BLaER1 treated with 17β-estradiol and CSF1 and Interleukin-3, amounts not matched to agents 10 nM and 100 nM (cell line): ENCODE measurements at regions not wholly inside any gene's neighbourhood (a gene's known extent, or its start where the extent isn't known, plus 50 kb on each side); places are given as distances from the start of the nearest gene placed in this dataset.

ENCODE experiments used
- H3K27ac ChIP-seq, 11 experiments: shearing (Covaris generic); formaldehyde crosslinking; 2 replicates each; pipeline ENCODE4 v1.8.1; 2022
- H3K27me3 ChIP-seq, 11 experiments: shearing (Covaris generic); formaldehyde crosslinking; 2 replicates each; pipeline ENCODE4 v1.8.1; 2022
- H3K36me3 ChIP-seq, 11 experiments: shearing (Covaris generic); formaldehyde crosslinking; 2 replicates each; pipeline ENCODE4 v1.8.1; 2022
- H3K4me1 ChIP-seq, 10 experiments: shearing (Covaris generic); formaldehyde crosslinking; 2 replicates each; pipeline ENCODE4 v1.8.1; 2022
- H3K4me2 ChIP-seq, 11 experiments: shearing (Covaris generic); formaldehyde crosslinking; 2 replicates each; pipeline ENCODE4 v1.8.1; 2022
- H3K4me3 ChIP-seq, 10 experiments: shearing (Covaris generic); formaldehyde crosslinking; 2 replicates each; pipeline ENCODE4 v1.8.1; 2022
- H3K9ac ChIP-seq, 11 experiments: shearing (Covaris generic); formaldehyde crosslinking; 2 replicates each; pipeline ENCODE4 v1.8.1; 2022
- H3K9me3 ChIP-seq, 11 experiments: shearing (Covaris generic); formaldehyde crosslinking; replicated peaks in 1 of 11; 2 replicates each; pipeline ENCODE4 v1.8.1; 2022
- H4K20me1 ChIP-seq, 11 experiments: shearing (Covaris generic); formaldehyde crosslinking; 2 replicates each; pipeline ENCODE4 v1.8.1; 2022
- Cebpa-rat ChIP-seq, 11 experiments: shearing (Covaris generic); IDR thresholded peaks; 2 replicates each; pipeline ENCODE4 v1.8.1; 2022

GRCh38 chr9:118558891-118559290, 810.3 kb downstream of the BRINP1 start:
- H3K9me3 ChIP-seq: no peaks in the 10 kb centered on the region
- no peaks in the 10 kb centered on the region for H4K20me1 ChIP-seq
- H3K4me3 ChIP-seq: no peak overlapping the region
- no peaks in the 10 kb centered on the region for H3K36me3 ChIP-seq
- no peak for TF ChIP-seq Cebpa-rat (IDR thresholded peaks at IDR 0.05)
- no peak overlapping the region for H3K9ac ChIP-seq
- no peaks in the 10 kb centered on the region for H3K4me1 ChIP-seq
- no peak overlapping the region for H3K27ac ChIP-seq
- no peak overlapping the region for H3K4me2 ChIP-seq
- no peaks in the 10 kb centered on the region for H3K27me3 ChIP-seq

DNA sequence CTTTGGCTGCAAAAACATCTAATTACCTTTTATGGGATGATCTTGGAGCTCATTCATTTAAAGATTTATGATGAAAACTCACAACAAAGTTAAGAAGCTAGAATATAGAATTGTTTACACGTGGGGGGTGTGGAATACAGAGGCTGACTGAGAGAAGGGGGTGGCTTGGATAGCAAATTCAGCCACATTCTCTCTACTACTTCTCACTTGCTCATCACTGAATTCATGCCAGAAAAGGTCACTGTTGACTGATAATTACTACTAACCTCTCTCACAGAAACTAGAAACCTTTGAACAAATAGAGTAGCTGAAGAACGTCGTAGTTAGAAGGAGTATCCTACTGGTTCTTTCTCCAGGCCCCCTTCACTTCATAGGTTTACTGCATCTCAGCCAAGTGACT, 808.2 kb downstream of the BRINP1 start:
- Histone ChIP-seq H3K36me3 (no peaks in the 10 kb centered on the region), H3K9ac (no peak overlapping the region), H3K27me3 (no peaks in the 10 kb centered on the region), H3K4me1 (no peaks in the 10 kb centered on the region), H3K9me3 (no peaks in the 10 kb centered on the region), H3K4me2 (no peak overlapping the region), H3K4me3 (no peak overlapping the region), H4K20me1 (no peaks in the 10 kb centered on the region), H3K27ac (no peak overlapping the region)
- TF ChIP-seq Cebpa-rat (IDR thresholded peaks at IDR 0.05): no peak

DNA sequence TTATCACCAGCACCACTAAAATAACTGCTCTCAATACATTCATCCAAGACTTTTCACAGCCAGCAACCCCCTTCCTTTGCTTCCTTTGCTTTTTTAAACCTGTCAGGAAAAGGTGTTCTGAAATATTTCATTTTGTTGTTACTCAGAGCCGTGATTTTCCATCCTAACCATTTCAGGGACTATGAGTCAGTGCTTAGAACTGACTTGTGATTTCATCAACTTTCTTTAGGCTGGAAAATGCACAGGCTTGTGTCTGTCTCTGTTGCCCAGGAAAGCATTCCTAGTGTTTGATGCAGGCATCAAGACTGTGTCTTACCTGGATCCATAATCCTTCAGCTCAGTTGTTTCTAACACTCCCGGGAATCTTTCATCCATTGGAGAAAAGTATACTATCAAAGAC, 805.6 kb downstream of the BRINP1 start:
- no peaks in the 10 kb centered on the region for H3K36me3 ChIP-seq
- no peak overlapping the region for H3K4me3 ChIP-seq
- no peaks in the 10 kb centered on the region for H3K9me3 ChIP-seq
- H3K9ac ChIP-seq: no peak overlapping the region
- H3K27me3 ChIP-seq: no peaks in the 10 kb centered on the region
- no peak overlapping the region for H3K4me2 ChIP-seq
- no peaks in the 10 kb centered on the region for H4K20me1 ChIP-seq
- H3K27ac ChIP-seq: no peak overlapping the region
- no peaks in the 10 kb centered on the region for H3K4me1 ChIP-seq
- no peak for TF ChIP-seq Cebpa-rat (IDR thresholded peaks at IDR 0.05)

- no peak overlapping the region for H3K4me2 ChIP-seq
- H3K9me3 ChIP-seq: no peaks in the 10 kb centered on the region
These were observed 801.4 kb downstream of the BRINP1 start for GRCh38 chr9:118567861-118568260.

GRCh38 chr9:118568704-118569103, 800.5 kb downstream of the BRINP1 start:
- Histone ChIP-seq H4K20me1 (no peaks in the 10 kb centered on the region), H3K9ac (no peak overlapping the region), H3K27ac (no peak overlapping the region), H3K4me3 (no peak overlapping the region), H3K4me1 (no peaks in the 10 kb centered on the region), H3K4me2 (no peak overlapping the region), H3K9me3 (no peaks in the 10 kb centered on the region), H3K27me3 (no peaks in the 10 kb centered on the region), H3K36me3 (no peaks in the 10 kb centered on the region)
- TF ChIP-seq Cebpa-rat (IDR thresholded peaks at IDR 0.05): no peak

More at GRCh38 chr9:118567861-118568260, 801.4 kb downstream of the BRINP1 start:
- H3K9ac ChIP-seq: no peak overlapping the region
- no peaks in the 10 kb centered on the region for H4K20me1 ChIP-seq
- H3K4me1 ChIP-seq: no peaks in the 10 kb centered on the region
- H3K27me3 ChIP-seq: no peaks in the 10 kb centered on the region
- TF ChIP-seq Cebpa-rat (IDR thresholded peaks at IDR 0.05): no peak
- no peaks in the 10 kb centered on the region for H3K36me3 ChIP-seq
- no peak overlapping the region for H3K4me3 ChIP-seq
- no peak overlapping the region for H3K27ac ChIP-seq

DNA sequence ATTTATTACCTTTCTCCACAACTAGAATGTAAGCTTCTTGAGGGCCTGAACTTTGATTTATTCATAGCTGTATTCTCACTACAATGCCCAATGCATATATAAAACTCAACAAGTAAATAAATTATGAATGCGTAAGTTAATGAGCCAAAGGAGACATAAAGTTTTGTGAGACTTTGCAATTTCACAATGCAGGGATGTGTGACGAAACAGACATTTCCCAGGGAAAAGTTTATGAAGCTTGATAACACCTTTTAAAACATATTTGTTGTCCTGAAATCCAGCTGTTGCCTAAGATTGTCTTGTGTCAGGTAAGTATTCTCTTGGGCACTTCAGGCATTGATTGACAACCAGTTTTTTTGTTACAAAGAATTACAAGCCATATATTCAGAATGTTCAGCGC, 800.1 kb downstream of the BRINP1 start:
- H3K27me3 ChIP-seq: no peaks in the 10 kb centered on the region
- no peak overlapping the region for H3K9ac ChIP-seq
- no peaks in the 10 kb centered on the region for H3K4me1 ChIP-seq
- no peak overlapping the region for H3K27ac ChIP-seq
- no peaks in the 10 kb centered on the region for H4K20me1 ChIP-seq
- H3K4me2 ChIP-seq: no peak overlapping the region
- no peaks in the 10 kb centered on the region for H3K36me3 ChIP-seq
- H3K9me3 ChIP-seq: no peaks in the 10 kb centered on the region
- no peak overlapping the region for H3K4me3 ChIP-seq
- no peak for TF ChIP-seq Cebpa-rat (IDR thresholded peaks at IDR 0.05)

GRCh38 chr9:118570066-118570465, 799.2 kb downstream of the BRINP1 start:
- H3K4me2 ChIP-seq: no peak overlapping the region
- H4K20me1 ChIP-seq: no peaks in the 10 kb centered on the region

GRCh38 chr9:118575341-118576070, 793.7 kb downstream of the BRINP1 start:
- peaks cover 9 to 25% (median 13%) of the 10 kb centered on the region in 11 experiments; a peak in 19 of 22 replicates for H3K9me3 ChIP-seq
- TF ChIP-seq Cebpa-rat (IDR thresholded peaks at IDR 0.05): no peak
- H3K9ac ChIP-seq: no peak overlapping the region
- no peak overlapping the region for H3K4me3 ChIP-seq
- H3K4me2 ChIP-seq: no peak overlapping the region
- no peaks in the 10 kb centered on the region for H3K27me3 ChIP-seq
- no peaks in the 10 kb centered on the region for H3K4me1 ChIP-seq
- H4K20me1 ChIP-seq: no peaks in the 10 kb centered on the region
- no peaks in the 10 kb centered on the region for H3K36me3 ChIP-seq
- H3K27ac ChIP-seq: no peak overlapping the region

More at GRCh38 chr9:118570066-118570465, 799.2 kb downstream of the BRINP1 start:
- Histone ChIP-seq H3K4me3 (no peak overlapping the region), H3K27ac (no peak overlapping the region), H3K9me3 (peaks cover 0 to 4% (median 0%) of the 10 kb centered on the region in 11 experiments; a peak in 3 of 22 replicates), H3K4me1 (no peaks in the 10 kb centered on the region), H3K27me3 (no peaks in the 10 kb centered on the region), H3K36me3 (no peaks in the 10 kb centered on the region), H3K9ac (no peak overlapping the region)
- TF ChIP-seq Cebpa-rat (IDR thresholded peaks at IDR 0.05): no peak

DNA sequence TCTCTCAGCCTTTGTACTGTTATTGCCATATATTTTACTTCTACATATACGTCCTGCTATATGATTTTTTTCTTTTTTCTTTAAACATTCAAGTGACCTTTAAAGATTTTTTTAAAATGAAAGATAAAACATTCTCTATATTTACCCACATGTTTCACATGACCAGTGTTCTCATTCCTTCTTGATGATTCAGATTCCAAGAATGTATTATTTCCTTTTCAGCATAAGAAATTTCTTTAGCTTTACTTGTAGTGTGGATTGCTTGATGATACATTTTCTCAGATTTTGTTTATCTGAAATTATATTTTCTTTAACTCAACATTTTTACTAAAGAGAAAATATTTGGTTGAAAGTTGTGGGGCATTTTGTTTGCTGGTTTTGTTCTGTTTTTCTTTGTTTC, 792.1 kb downstream of the BRINP1 start:
- no peak for TF ChIP-seq Cebpa-rat (IDR thresholded peaks at IDR 0.05)
- Histone ChIP-seq H3K9ac (no peak overlapping the region), H3K27ac (no peak overlapping the region), H3K9me3 (peaks cover 9 to 25% (median 13%) of the 10 kb centered on the region in 11 experiments; a peak in 19 of 22 replicates), H3K36me3 (no peaks in the 10 kb centered on the region), H3K27me3 (no peaks in the 10 kb centered on the region), H3K4me2 (no peak overlapping the region), H3K4me1 (no peaks in the 10 kb centered on the region), H3K4me3 (no peak overlapping the region), H4K20me1 (no peaks in the 10 kb centered on the region)

DNA sequence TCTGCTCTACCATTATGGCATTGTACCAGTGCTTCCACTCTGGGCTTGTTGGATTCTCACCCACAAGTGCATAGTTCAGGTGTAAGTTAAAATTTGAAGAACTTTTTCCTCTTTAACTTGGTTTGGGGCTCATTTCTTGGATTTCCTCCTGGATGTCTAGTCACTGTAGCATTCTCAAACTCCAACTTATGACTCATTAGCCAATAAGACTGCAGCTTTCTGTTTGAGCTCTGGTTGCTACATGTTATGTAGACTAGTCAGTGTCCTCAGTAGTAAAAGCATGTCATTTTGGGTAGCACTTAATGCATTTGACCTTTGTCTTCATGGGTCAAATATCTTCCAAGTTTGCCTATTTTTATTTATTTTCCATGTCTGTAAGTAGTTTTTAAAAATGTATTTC, 790.8 kb downstream of the BRINP1 start:
- Histone ChIP-seq H3K4me2 (no peak overlapping the region), H3K9ac (no peak overlapping the region), H3K4me1 (no peaks in the 10 kb centered on the region), H3K27me3 (no peaks in the 10 kb centered on the region), H3K9me3 (peaks cover 9 to 25% (median 13%) of the 10 kb centered on the region in 11 experiments; a peak in 19 of 22 replicates), H3K4me3 (no peak overlapping the region), H4K20me1 (no peaks in the 10 kb centered on the region), H3K36me3 (no peaks in the 10 kb centered on the region), H3K27ac (no peak overlapping the region)
- no peak for TF ChIP-seq Cebpa-rat (IDR thresholded peaks at IDR 0.05)
